GM19455 (cell line): ENCODE measurements at regions not wholly inside any gene's neighbourhood (a gene's known extent, or its start where the extent isn't known, plus 50 kb on each side); places are given as distances from the start of the nearest gene placed in this dataset.

ENCODE experiments used
- ATAC-seq: cut with Tn5 transposase; IDR thresholded peaks from one replicate; pipeline ENCODE4 v1.9.1; 2021; ENCODE audit not compliant: unreplicated experiment

DNA sequence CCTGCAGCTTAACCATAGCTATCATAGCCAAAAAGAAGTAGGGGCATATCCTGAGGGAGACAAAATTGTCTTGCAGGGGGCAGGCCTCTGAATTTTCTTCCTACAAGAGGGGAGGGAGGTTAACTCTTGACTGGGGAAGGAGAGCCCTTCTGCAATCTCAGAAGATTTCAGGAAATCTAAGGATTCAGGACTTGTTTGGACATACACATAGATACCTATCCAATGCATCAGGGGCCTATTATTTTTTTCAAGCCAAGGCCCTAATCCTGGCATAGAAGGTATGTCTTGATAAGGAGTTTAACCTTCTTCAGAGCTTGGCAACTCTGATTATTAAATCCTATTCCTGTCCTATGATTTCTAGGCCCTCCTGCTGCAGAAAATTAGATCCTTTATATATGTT lies 375.1 kb upstream of the ACTBL2 start:
- no peak for ATAC-seq

DNA sequence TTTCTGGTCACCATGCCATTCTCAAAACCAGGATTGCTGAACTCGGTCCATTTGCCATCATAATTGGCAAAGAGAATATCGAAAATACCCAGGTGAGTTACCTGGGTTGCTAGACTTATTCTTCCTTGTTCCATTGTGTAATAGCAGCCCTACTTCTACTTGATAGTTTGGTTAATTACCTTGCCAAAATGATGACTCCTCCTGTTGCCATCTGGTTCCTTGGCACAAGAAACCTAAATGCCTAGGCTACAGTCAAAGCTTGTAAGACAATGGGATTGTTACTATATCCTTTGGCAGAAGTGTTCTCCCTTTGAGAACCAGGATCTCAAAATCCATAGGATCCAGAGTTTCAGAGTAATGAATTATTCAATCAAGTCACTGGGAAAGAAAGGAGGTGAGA lies 373.2 kb upstream of the ACTBL2 start:
- no peak for ATAC-seq

DNA sequence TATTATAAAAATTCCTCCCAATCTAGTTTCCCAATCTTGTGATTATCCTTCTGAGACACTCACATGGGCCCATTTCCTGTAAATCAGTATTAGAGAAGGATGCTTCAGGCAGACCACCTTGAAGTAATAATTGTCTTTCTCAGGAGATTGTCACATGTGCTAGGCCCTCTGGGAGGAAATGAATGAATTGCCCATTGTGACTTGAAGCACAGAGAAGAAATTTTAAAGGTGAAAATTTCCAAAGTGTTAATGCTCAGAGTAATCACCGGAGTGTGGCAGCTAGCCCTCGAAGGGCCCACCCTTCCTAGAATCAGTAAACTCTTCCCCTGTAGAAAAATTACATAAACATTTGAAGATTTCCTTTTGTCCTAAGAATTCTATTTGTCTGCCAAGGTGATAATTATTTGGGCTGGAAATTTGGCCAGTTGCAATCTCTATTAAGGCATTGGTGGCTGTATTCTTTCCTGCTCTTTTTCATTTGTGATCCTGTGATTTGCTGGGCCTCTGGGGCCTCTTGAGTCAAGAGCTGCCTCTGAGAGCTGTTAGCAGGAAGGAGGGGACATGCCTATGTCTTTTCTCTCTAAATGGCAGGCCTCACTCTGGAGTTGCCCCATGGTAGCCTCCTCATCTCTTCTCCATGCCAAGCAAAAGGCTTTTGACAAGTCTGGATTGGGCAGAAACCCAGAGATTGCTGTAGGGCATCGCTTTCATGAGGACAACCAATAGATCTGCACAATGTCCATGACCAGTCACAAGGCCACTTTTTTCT lies 371.5 kb upstream of the ACTBL2 start:
- no peak for ATAC-seq

DNA sequence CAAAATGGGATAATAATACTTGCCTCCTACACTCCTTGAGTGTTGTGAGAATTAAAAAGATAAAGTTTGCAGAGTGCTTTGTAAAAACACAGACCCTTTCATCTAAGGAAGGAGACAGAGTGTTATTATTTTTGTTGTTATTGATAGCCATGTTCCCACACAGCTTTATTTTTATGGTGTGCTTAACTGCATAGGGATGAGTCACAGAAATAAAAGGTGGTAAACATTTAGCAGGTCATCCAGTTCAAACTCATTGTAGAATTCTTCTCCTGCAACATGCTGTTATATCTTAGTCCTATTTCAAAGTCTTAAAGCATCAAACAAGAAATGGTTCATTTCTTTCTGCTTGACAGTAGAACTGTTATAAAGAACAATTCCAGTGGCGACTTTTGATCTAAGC lies 367.5 kb upstream of the ACTBL2 start:
- no peak for ATAC-seq

DNA sequence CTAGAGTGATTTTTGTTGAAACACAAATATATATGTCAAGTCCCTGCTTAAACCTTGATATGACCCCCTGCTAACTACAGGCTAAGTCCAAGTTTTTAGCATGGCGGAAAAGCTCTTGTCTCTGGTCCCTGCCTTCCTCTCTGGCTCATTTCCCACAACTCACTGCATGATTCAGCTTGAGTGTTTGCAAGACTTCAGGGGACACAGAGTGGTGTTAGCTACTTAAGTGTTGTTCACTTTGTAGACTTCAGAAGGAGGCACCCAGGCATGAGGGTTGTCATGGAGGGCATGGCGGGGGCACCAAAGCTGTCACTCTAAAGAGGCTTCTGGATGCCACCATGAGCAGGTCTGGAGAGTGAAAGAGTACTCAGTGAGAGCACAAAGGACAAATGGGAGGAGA lies 362.4 kb upstream of the ACTBL2 start:
- no peak for ATAC-seq

DNA sequence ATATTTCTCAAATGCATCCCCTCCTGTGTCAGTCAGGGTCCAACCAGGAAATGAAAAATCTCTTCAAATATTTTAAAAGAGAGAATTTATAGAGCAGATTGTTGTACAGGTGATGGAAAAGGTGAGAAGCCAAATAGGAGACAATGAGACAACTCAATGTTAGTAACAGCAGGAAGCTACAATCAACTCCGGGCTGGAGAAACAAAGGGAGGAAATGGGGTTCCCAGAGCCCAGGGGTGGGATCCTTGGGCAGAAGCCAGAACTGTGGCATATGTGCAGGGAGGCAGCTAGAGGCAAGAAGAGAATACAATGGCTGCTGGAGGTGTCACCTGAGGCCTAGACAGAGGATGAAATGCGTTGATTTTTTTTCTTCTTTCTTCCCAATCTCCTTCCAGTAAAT lies 361.8 kb upstream of the ACTBL2 start:
- ATAC-seq: no peak

DNA sequence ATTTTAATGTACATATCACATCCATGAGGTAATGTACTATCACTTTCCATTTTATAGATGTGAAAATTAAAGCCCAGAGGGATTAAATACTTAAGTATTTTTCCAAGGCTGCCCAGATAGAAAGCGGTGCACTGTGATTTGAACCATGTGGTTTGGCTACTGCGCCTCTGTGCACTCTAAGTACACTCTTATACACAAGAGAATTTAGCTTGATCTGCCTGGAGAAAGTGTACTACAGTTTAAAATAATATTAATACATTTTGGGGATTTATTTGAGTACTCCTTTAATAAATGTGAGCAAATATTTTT lies 360.4 kb upstream of the ACTBL2 start:
- ATAC-seq: no peak

DNA sequence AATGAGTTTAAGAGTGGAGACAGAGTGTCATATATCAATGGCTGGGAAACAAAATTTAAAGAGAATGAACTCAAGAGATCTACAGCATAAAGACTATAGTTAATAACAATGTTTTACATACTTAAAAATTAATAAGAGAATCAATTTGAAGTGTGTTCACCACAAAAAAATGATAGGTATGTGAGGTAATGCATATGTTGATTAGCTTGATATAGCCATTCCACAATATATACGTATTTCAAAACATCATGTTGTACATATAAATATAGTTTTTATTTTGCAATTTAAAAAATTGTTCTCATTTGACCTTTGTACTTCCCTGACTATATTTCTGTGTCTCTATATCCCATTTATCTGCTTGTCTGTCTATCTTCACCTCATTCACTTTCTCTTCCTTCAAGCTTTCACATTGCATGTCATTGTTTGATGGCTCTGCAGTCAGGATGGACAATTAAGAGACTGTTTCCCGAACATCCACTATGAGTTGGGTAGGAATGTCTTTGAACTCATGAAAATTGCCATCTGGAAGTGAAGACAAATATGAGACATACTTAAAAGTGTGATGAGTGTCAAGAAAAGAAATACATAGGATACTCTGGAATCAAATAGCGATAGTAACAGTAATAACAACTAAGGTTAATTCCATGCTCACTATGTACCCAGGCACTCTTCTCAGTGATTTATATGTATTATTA lies 359.9 kb upstream of the ACTBL2 start:
- no peak for ATAC-seq

DNA sequence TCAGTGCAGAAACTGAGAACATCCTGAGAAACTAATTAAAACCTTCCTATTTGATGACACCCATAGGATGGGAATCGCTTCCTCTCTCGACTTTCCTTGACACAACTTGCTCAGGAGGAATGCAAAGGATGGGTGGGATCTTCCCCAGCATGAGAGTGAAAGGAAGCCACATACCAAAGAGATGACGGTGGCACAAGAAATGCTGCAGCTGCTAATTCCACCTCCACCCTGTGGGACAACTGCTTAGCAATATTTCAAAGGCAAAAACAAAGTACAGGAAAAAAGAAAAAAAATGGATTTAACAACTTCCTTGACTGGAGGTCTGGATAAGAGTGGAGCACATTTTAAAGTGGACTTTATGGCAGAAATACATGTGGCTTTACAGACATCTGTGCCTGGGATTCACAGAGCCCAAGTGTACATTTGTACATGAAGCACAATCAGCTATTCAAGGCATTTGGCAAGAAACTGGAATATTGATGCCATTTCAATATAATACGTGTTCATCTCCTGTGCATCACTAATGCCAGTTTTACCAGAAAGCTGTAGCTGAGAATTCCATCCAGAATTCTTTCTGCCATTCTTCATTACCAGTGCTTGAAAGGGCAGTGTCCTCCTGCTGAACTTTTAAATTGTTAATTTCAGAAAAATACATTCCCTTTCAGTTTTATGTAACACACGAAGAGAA lies 359.2 kb upstream of the ACTBL2 start:
- ATAC-seq: no peak

DNA sequence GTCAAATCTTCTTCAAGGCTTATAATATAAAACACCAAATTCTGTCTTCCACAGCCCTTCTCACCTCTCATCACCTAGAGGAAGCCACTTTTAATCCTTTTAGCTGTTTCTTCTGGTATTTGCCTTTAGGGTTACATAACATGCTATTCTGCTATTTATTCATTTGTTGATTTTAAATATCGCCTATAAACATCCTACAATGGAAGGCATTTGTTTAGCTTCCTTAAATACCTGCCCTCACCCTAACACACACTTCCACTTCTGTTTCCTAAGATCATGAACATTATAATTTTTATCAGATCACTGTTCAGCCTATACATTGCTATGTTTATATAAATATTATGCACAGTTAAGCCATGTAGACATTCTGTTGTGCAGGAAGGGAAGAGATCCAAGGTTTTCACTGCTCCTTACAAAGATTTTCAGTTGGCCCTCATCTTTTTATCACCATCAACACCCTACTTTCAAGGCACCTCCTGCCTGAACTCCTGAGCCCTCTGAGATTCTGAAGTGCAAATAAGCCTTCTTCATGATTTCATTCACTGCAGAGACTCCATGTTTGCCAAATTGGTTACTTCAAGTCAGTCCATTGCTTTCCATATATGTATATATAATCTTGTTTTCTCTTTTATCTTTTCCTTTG lies 356.9 kb upstream of the ACTBL2 start:
- no peak for ATAC-seq

DNA sequence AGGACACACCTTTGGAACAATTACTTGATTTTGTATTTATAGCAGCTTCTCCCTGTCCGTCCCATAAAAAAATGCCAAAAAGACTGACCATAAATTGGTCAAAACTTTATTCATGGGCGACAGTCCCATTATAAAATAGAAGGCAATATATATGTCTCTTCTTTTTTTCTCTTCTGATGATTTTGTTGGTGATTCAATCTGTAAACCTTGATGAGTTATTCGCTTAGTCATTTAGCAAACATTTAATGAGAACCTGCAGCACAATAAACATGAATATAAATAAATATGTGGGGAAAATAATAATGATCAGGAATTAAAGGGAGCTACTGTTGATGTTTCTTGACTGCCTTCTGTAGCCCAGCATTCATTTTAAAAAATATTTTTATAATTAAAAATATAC lies 356.4 kb upstream of the ACTBL2 start:
- ATAC-seq: no peak

DNA sequence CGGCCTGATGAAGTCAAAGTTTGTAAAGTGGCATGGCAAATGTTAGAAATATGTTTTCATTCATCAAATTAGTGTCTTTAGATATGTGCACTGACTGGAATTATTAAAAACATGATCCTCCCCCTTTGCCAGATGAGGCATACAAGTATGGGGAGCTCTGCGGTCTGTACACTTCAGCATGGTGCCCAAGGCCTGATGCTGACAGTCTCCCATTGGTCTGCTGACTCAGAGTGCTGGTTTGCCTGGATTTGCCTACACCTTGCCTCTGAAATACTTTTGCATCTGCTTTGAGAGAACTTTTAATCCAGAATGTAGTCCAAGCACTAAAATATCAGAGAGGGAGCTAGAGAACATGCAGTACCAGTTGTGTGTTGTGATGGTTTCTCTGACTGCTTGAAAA lies 354.3 kb upstream of the ACTBL2 start:
- ATAC-seq: no peak

DNA sequence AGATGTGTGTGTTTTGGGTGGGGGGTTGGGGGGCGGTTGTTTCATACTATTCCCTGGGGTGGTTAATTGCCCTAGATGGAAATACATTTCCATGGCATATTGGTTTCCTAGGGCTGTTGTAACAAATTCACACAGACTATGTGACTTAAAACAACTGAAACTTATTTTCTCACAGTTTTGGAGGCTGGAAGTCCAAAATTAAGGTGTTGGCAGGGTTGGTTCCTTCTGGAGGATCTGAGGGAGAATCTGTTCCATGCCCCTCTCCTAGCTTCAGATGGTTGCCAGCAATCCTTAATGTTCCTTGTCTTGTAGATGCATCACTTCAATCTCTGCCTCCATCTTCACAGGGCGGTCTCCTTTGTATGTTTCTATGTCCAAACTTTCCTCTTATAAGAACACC lies 353.7 kb upstream of the ACTBL2 start:
- ATAC-seq: no peak

DNA sequence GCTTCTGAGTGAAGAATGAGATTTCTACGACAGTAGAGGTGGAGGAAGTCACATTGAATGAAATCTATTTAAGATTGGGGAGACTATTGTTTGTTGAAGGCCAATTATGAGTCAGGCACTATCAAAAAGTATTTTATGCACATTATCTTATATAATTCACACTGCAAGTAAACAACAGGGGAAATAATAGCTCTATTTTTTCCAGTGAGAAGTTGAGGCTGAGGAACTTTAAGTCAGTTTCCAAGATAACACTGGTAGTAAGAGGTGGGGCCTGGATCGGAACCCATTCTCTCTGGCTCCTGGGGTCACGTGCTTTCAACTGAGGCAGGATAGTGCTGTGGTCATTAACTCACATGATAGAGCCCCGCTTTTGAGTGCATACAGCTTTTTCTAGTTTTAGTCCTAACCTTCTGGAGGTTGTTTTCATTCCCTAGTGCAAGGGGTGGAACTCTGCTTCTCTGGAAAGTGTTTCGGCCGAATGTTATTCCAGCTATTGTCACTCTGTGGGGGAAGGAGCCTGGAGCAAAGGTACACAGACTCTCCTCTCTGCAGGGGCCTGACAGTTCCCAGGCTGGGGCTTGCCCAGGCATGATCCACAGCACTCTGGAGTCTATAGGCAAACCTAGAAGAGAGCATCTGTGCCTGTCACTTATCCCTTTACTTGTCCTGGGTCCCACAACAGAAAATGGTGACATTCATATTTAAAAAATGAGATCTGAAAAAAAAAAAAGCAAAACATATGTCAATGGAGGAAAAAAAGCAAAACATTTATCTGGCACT lies 352.4 kb upstream of the ACTBL2 start:
- no peak for ATAC-seq

DNA sequence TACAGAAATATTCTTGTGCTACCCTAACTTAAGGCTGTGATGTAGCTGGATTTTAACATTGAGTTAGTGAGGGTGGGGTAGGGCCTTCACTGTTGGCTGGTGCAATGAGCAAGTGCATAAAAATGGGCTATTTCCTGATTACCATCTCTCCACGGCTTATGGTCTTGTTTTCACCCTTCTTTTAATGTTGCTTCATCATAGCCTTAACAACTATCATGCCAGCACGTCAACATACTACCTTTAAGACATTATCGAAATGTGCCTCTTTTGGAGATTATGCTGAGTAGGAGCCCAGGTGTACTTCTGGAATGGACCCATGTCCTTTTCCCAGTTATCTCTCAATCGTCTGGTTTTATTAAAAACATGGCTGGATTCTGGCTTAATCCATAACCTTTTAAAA lies 350.9 kb upstream of the ACTBL2 start:
- no peak for ATAC-seq

DNA sequence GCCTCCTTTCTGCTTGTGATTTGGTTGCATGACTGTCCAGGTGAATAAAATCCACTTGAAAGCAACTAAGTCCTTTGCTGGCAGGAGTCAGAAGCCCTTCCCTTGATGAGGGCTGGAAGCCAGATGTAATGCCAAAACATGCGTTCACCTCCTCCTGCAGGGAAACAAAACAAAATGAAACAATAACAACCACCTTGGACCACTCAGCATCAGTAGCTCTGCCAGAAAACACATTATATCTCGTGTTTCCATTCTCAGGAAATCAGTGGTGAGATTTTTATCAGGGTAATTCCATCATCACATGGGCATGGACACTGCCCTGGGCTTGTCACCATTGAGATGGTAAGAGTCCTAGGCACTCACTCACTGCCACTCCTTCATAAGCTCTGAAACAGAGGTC lies 350.3 kb upstream of the ACTBL2 start:
- ATAC-seq: no peak

DNA sequence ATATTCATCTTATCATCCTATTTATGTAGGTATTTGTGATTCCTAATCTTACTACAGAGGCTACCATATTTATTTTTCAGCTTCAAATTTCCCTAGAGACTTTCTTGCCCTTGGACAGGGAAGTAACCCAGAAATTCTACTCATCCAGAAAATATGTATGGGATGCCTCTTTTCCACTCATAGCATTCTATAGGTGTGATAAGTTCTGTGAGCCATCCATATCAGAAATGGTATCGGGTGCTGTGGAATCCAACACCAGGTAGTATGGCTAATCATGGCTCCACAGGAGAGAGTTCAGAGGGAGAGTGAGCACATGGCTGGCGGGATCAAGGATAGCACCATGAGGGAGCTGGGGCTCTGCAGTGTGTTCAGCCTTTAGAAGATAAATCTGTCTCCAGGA lies 349.3 kb upstream of the ACTBL2 start:
- ATAC-seq: no peak

DNA sequence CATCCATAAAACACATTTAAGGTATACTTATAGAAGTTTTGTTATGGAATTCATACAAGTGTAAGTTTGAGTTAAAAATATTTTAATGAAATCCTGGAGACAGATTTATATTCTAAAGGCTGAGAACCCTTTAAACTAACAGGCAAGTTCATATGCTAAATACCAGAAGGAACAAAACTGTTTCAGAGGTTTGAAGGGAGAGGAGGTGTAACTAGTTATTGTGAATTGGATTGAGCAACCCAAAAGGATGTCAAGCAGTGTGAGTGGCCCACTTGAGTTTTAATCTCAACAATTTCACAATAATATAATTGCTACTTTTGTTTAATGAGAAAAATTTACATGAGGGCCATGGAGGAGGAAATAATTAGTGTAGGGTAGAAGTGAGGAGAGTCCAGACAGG lies 348.5 kb upstream of the ACTBL2 start:
- no peak for ATAC-seq

DNA sequence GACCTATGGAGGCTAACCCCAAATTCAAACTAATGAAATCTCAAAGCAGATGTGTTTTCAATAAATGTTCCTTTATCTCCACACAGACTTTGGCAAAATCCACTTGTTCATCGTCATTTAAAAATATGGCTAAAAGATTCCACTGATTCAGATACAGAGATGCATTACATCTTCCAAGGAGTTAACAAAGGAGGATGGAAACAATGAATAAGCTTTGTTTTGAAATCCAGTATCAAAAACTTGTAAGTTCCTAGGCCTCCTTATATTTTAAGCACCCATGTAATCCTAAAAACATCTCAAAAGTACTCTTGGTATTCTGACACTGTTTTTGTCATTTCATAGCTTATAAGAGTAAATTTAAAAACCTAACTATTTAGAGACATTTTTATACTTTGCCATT lies 345.6 kb upstream of the ACTBL2 start:
- ATAC-seq: no peak

DNA sequence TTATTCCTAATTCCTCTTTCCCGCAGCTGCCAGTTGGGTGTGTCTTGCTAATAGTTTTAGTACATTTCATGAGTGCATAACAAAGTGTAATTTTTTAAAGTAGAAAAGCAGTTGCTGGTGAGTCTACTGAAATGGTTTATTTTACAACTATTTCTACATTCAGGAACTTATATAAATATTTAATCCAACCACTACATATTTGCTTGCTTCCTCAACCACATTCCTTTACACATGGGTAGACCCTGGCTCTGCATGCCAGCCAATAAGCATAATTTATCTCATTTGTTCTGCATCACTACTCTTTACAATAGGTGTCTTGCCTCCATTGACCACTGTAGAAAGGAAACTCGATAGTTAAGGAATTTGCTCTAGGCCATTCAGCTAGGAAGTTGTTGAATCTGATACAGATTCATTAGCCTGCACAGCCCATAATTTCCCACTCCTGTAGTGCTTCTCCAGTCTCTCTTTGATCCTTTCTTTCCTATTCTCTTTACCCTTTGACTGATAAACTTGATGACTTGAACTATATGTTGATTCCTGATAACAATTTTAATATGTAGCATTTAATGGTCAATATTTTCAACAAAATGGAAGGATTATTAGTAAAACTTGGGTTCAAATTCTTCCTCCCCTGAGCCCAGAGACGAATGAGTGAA lies 342.5 kb upstream of the ACTBL2 start:
- ATAC-seq: no peak

DNA sequence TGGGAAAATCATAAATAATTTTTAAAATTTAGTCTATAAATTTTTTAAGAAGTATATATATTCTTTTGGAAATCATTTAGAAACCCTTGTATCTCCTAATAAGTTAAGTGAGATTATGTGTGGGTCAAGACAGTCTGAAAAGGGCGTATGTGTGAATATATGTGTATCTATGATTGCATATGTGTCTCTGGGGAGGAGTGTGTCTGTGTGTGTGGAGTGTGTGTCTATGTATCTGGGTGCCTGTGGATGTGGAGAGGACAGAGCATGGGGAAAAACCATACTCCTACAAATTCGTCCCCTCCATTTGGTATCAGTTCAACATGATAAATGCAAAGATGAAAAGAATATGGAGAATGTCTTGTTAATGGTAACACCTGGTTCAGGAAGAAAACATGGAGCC lies 342.0 kb upstream of the ACTBL2 start:
- ATAC-seq: no peak
